HCT116 (cell line): ENCODE measurements at regions not wholly inside any gene's neighbourhood (a gene's known extent, or its start where the extent isn't known, plus 50 kb on each side); places are given as distances from the start of the nearest gene placed in this dataset.

Experiments used
- CEBPB ChIP-seq: IDR thresholded peaks from 2 replicates; pipeline ENCODE4 v1.6.1; 2012; ENCODE audit warnings: low read depth
- ELF1 ChIP-seq: IDR thresholded peaks from 2 replicates; pipeline ENCODE4 v1.6.1; 2012; ENCODE audit warnings: low read depth, borderline replicate concordance
- EZH2 ChIP-seq: fragments of 200-600 bp; sonication (generic); IDR thresholded peaks from 2 replicates; pipeline ENCODE4 v1.6.1; 2017; ENCODE audit warnings: antibody characterized with exemption, mixed run types
- POLR2A ChIP-seq: IDR thresholded peaks from 2 replicates; pipeline ENCODE4 v1.7.0; 2011; ENCODE audit warnings: borderline replicate concordance; ENCODE audit not compliant: insufficient read depth, insufficient read length; ENCODE audit errors: extremely low read depth
- POLR2AphosphoS5 ChIP-seq: IDR thresholded peaks from 2 replicates; pipeline ENCODE4 v1.6.1; 2011; ENCODE audit warnings: mild to moderate bottlenecking, low read depth, low read length, moderate library complexity
- SIN3A ChIP-seq: IDR thresholded peaks from 2 replicates; pipeline ENCODE4 v1.6.1; 2012; ENCODE audit warnings: low read depth
- SP1 ChIP-seq: IDR thresholded peaks from 2 replicates; pipeline ENCODE4 v1.6.1; 2012; ENCODE audit warnings: low read depth
- ZNF274 ChIP-seq: fragments of 200-500 bp; sonication (Bioruptor generic); IDR thresholded peaks from 2 replicates; pipeline ENCODE4 v1.6.1; 2014; ENCODE audit warnings: mild to moderate bottlenecking, low read depth, low read length, inconsistent platforms
- TF ChIP-seq, protein P1 (sequence below), 3 experiments: fragments of 200-600 bp in 1 of 3; sonication (generic) in 1 of 3; IDR thresholded peaks in 2 of 3; conservative IDR thresholded peaks in 1 of 3; 2 replicates each; pipeline ENCODE4 v1.5.1; 2012 to 2017; ENCODE audit warnings: low read depth in 2 of 3, low read length in 2 of 3, antibody characterized with exemption in 1 of 3, borderline replicate concordance in 1 of 3, control low read depth in 1 of 3, mild to moderate bottlenecking in 1 of 3, mixed read lengths in 1 of 3, mixed run types in 1 of 3, moderate library complexity in 1 of 3; ENCODE audit not compliant: insufficient read depth in 1 of 3
- TF ChIP-seq, protein P2 (sequence below): IDR thresholded peaks from 2 replicates; pipeline ENCODE4 v1.6.1; 2012
- TF ChIP-seq, protein P3 (sequence below): IDR thresholded peaks from 2 replicates; pipeline ENCODE4 v1.6.1; 2012; ENCODE audit warnings: low read depth

DNA sequence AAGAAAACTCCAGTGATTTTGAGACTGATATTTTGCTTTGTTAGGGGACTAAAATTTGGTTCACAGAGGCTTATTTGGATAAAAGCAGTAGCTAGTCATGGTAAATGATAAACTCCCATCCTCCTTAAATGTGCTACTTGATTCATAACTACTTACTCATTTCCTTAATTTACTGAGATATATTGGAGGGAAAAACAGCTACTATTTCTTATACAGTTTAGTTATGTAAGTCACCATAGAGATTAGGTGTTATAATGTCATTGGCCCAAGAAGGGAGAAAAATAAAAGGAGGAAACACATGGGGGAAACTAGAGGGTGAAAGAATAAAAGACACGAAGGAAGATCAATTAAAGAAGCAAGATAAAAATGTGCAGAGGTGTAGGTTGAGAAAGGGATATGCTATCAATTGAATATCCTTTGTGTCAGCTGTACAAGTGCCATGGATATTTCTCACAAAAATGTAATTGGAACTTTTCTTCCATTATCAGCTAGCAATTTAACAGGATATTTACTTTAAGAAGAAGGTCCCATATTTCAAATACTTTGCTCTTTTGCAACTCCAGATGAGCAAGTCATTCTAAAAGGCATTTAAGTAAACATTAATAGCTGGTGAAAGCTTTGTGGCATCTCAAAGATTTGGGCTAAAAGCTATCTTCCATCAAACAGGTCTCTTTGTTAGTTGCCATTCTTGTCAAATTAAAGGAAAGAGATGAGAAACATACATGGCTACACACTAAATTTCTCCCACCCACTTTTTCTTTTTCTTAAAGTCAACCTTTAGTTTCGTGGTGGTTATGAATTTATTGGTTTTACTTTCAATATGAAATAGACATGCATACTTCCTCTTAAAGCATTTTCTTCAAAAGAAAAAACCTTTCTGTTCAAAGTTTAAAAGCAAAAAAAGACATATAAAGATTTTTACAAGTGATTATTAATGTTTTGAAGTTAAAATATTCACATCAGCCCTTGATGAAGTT is 439.5 kb downstream of the CCER1 start:
- TF ChIP-seq CEBPB (no peak), POLR2A (no peak), EZH2 (no peak), SP1 (no peak), ZNF274 (no peak), POLR2AphosphoS5 (no peak), SIN3A (no peak), ELF1 (no peak)
- TF ChIP-seq, protein P1, sequence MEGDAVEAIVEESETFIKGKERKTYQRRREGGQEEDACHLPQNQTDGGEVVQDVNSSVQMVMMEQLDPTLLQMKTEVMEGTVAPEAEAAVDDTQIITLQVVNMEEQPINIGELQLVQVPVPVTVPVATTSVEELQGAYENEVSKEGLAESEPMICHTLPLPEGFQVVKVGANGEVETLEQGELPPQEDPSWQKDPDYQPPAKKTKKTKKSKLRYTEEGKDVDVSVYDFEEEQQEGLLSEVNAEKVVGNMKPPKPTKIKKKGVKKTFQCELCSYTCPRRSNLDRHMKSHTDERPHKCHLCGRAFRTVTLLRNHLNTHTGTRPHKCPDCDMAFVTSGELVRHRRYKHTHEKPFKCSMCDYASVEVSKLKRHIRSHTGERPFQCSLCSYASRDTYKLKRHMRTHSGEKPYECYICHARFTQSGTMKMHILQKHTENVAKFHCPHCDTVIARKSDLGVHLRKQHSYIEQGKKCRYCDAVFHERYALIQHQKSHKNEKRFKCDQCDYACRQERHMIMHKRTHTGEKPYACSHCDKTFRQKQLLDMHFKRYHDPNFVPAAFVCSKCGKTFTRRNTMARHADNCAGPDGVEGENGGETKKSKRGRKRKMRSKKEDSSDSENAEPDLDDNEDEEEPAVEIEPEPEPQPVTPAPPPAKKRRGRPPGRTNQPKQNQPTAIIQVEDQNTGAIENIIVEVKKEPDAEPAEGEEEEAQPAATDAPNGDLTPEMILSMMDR (IDR thresholded peaks at IDR 0.05 in 2 of 3, conservative IDR thresholded peaks at IDR 0.05 in 1 of 3; ENCODE audit: borderline replicate concordance in 1 of 3, insufficient read depth in 1 of 3, low read depth in 2 of 3, low read length in 2 of 3), result no peak
- TF ChIP-seq, protein P2, sequence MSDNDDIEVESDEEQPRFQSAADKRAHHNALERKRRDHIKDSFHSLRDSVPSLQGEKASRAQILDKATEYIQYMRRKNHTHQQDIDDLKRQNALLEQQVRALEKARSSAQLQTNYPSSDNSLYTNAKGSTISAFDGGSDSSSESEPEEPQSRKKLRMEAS, result no peak
- TF ChIP-seq, protein P3, sequence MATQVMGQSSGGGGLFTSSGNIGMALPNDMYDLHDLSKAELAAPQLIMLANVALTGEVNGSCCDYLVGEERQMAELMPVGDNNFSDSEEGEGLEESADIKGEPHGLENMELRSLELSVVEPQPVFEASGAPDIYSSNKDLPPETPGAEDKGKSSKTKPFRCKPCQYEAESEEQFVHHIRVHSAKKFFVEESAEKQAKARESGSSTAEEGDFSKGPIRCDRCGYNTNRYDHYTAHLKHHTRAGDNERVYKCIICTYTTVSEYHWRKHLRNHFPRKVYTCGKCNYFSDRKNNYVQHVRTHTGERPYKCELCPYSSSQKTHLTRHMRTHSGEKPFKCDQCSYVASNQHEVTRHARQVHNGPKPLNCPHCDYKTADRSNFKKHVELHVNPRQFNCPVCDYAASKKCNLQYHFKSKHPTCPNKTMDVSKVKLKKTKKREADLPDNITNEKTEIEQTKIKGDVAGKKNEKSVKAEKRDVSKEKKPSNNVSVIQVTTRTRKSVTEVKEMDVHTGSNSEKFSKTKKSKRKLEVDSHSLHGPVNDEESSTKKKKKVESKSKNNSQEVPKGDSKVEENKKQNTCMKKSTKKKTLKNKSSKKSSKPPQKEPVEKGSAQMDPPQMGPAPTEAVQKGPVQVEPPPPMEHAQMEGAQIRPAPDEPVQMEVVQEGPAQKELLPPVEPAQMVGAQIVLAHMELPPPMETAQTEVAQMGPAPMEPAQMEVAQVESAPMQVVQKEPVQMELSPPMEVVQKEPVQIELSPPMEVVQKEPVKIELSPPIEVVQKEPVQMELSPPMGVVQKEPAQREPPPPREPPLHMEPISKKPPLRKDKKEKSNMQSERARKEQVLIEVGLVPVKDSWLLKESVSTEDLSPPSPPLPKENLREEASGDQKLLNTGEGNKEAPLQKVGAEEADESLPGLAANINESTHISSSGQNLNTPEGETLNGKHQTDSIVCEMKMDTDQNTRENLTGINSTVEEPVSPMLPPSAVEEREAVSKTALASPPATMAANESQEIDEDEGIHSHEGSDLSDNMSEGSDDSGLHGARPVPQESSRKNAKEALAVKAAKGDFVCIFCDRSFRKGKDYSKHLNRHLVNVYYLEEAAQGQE, result no peak
